ENCODE measurements at regions not wholly inside any gene's neighbourhood (a gene's known extent, or its start where the extent isn't known, plus 50 kb on each side); places are given as distances from the start of the nearest gene placed in this dataset.

GRCh38 chr21:19034560-19034959 lies 631.0 kb upstream of the TMPRSS15 start:
- DNase-seq: no peak
- Histone ChIP-seq H3K9me3 (peaks cover 0 to 16% (median 0%) of the 10 kb centered on the region in 8 donors), H3K4me3 (no peak overlapping the region), H3K36me3 (no peaks in the 10 kb centered on the region), H3K27me3 (replicated peaks in 1 of 7) (no peaks in the 10 kb centered on the region), H3K4me1 (no peaks in the 10 kb centered on the region), H3K27ac (no peak overlapping the region)
- intact Hi-C loops (cut with DNase I; ENCODE audit: low total_unique reads): no loop called here
- TF ChIP-seq POLR2AphosphoS5 (IDR thresholded peaks at IDR 0.05) (no peak), POLR2A (IDR thresholded peaks at IDR 0.05) (no peak), CTCF (IDR thresholded peaks at IDR 0.05 in 8 of 11, conservative IDR thresholded peaks at IDR 0.05 in 3 of 11) (no peak)
- 52 to 68% (median 61%) methylated on average over 2 of the region's 2 CpGs for WGBS, 5 donors

- peaks cover 0 to 13% (median 3%) of the 10 kb centered on the region in 8 donors for H3K9me3 ChIP-seq
- no peaks in the 10 kb centered on the region for H3K36me3 ChIP-seq
- DNase-seq: no peak
- intact Hi-C loops (cut with DNase I; ENCODE audit: low total_unique reads): no loop called here
- H3K4me1 ChIP-seq: no peaks in the 10 kb centered on the region
- no peaks in the 10 kb centered on the region for H3K27me3 ChIP-seq (replicated peaks in 1 of 7)
- TF ChIP-seq POLR2A (IDR thresholded peaks at IDR 0.05): no peak
- TF ChIP-seq CTCF (IDR thresholded peaks at IDR 0.05 in 8 of 11, conservative IDR thresholded peaks at IDR 0.05 in 3 of 11): no peak
- no peak for TF ChIP-seq POLR2AphosphoS5 (IDR thresholded peaks at IDR 0.05)
- H3K4me3 ChIP-seq: no peak overlapping the region
- H3K27ac ChIP-seq: no peak overlapping the region
- 31 to 69% (median 61%) methylated on average over 2 of the region's 2 CpGs for WGBS, 5 donors
Observed at GRCh38 chr21:19045876-19046275, 642.3 kb upstream of the TMPRSS15 start.

GRCh38 chr21:19048098-19048672 lies 644.6 kb upstream of the TMPRSS15 start:
- intact Hi-C loops (cut with DNase I; ENCODE audit: low total_unique reads): no loop called here
- TF ChIP-seq POLR2AphosphoS5 (IDR thresholded peaks at IDR 0.05): no peak
- no peak for TF ChIP-seq CTCF (IDR thresholded peaks at IDR 0.05 in 8 of 11, conservative IDR thresholded peaks at IDR 0.05 in 3 of 11)
- no peak for TF ChIP-seq POLR2A (IDR thresholded peaks at IDR 0.05)
- H3K27me3 ChIP-seq (replicated peaks in 1 of 7): no peaks in the 10 kb centered on the region

GRCh38 chr21:19049567-19049966 lies 646.0 kb upstream of the TMPRSS15 start:
- intact Hi-C loops (cut with DNase I; ENCODE audit: low total_unique reads): no loop called here
- no peak overlapping the region for H3K4me3 ChIP-seq
- peaks cover 0 to 38% (median 22%) of the 10 kb centered on the region in 8 donors for H3K9me3 ChIP-seq
- whole genome bisulfite sequencing, 5 donors: 63 to 76% (median 73%) methylated on average over 4 of the region's 4 CpGs
- H3K27ac ChIP-seq: no peak overlapping the region
- DNase-seq: no peak
- no peaks in the 10 kb centered on the region for H3K27me3 ChIP-seq (replicated peaks in 1 of 7)
- TF ChIP-seq POLR2A (IDR thresholded peaks at IDR 0.05) (no peak), CTCF (IDR thresholded peaks at IDR 0.05 in 8 of 11, conservative IDR thresholded peaks at IDR 0.05 in 3 of 11) (no peak), POLR2AphosphoS5 (IDR thresholded peaks at IDR 0.05) (no peak)
- H3K4me1 ChIP-seq: no peaks in the 10 kb centered on the region
- no peaks in the 10 kb centered on the region for H3K36me3 ChIP-seq

More at GRCh38 chr21:19048098-19048672, 644.6 kb upstream of the TMPRSS15 start:
- Histone ChIP-seq H3K9me3 (peaks cover 0 to 27% (median 13%) of the 10 kb centered on the region in 8 donors), H3K36me3 (no peaks in the 10 kb centered on the region), H3K4me1 (no peaks in the 10 kb centered on the region), H3K27ac (no peak overlapping the region), H3K4me3 (no peak overlapping the region)
- no peak for DNase-seq
- 45 to 65% (median 60%) methylated on average over 4 of the region's 4 CpGs for WGBS, 5 donors
